Neural cell (in vitro differentiated cells): ENCODE measurements at regions not wholly inside any gene's neighbourhood (a gene's known extent, or its start where the extent isn't known, plus 50 kb on each side); places are given as distances from the start of the nearest gene placed in this dataset.

ENCODE experiments used
- RAD21 ChIP-seq: fragments of 450-650 bp; conservative IDR thresholded peaks from 2 replicates; pipeline ENCODE4 v1.6.1; 2014; ENCODE audit warnings: antibody characterized with exemption, mild to moderate bottlenecking, moderate library complexity
- TF ChIP-seq, protein P1 (sequence below): fragments of 450-650 bp; IDR thresholded peaks from 2 replicates; pipeline ENCODE4 v1.5.1; 2014; ENCODE audit warnings: antibody characterized with exemption, mild to moderate bottlenecking, moderate library complexity; ENCODE audit not compliant: poor library complexity, severe bottlenecking

DNA sequence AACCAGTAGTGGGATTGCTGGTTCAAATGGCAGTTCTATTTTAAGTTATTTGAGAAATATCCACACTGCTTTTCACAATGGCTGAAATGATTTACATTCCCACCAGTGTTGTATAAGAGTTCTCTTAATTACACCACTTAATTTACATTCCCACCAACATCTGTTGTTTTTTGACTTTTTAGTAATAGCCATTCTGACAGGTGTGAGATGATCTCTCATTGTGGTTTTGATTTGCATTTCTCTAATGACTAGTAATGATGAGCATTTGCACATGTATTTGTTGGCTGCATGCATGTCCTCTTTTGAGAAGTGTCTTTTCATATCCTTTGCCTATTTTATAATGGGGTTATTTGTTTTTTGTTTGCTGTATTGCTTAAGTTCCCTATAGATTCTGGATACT lies 688.3 kb downstream of the PRR16 start:
- TF ChIP-seq, protein P1, sequence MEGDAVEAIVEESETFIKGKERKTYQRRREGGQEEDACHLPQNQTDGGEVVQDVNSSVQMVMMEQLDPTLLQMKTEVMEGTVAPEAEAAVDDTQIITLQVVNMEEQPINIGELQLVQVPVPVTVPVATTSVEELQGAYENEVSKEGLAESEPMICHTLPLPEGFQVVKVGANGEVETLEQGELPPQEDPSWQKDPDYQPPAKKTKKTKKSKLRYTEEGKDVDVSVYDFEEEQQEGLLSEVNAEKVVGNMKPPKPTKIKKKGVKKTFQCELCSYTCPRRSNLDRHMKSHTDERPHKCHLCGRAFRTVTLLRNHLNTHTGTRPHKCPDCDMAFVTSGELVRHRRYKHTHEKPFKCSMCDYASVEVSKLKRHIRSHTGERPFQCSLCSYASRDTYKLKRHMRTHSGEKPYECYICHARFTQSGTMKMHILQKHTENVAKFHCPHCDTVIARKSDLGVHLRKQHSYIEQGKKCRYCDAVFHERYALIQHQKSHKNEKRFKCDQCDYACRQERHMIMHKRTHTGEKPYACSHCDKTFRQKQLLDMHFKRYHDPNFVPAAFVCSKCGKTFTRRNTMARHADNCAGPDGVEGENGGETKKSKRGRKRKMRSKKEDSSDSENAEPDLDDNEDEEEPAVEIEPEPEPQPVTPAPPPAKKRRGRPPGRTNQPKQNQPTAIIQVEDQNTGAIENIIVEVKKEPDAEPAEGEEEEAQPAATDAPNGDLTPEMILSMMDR: no peak
- no peak for TF ChIP-seq RAD21
